ENCODE measurements at regions not wholly inside any gene's neighbourhood (a gene's known extent, or its start where the extent isn't known, plus 50 kb on each side); places are given as distances from the start of the nearest gene placed in this dataset.

GRCh38 chr5:120012431-120012830, 383.1 kb downstream of the FAM170A start:
- DNase-seq (ENCODE audit: low read depth in 1 of 2, low spot score in 1 of 2) (no peak), FAIRE-seq (no peak), ATAC-seq (no peak)
- Histone ChIP-seq H3K9me3 (no peaks in the 10 kb centered on the region), H3K4me2 (no peak overlapping the region), H3K4me3 (no peak overlapping the region), H3K4me1 (no peaks in the 10 kb centered on the region), H3K27ac (no peak overlapping the region)
- no peak for TF ChIP-seq BHLHE40 (IDR thresholded peaks at IDR 0.05; ENCODE audit: low read depth, low read length)
- no peak for TF ChIP-seq RARB (CRISPR knock-in tag; IDR thresholded peaks at IDR 0.05)
- POLR2A ChIA-PET, result no interaction called here
- WGBS (ENCODE audit: missing lambda C conversion rate), result 23% methylated on average over 1 of the region's 1 CpG
- CTCF ChIA-PET, result interaction anchor here (0.6 kb wide), 1 partner anchor 296 kb away, joined by 4 read pairs; no protein-coding TSS in a partner anchor

- H3K4me2 ChIP-seq, result no peak overlapping the region
- no peak for ATAC-seq
- FAIRE-seq, result no peak
- H3K4me3 ChIP-seq, result no peak overlapping the region
- ChIA-PET POLR2A (no interaction called here), CTCF (no interaction called here)
- no peaks in the 10 kb centered on the region for H3K4me1 ChIP-seq
- DNase-seq (ENCODE audit: low read depth in 1 of 2, low spot score in 1 of 2), result no peak
- H3K27ac ChIP-seq, result no peak overlapping the region
- TF ChIP-seq KDM5A (IDR thresholded peaks at IDR 0.05) (no peak), CEBPB (IDR thresholded peaks at IDR 0.05) (no peak), EHF (CRISPR knock-in tag; IDR thresholded peaks at IDR 0.05) (no peak)
- WGBS (ENCODE audit: missing lambda C conversion rate), result 3% methylated on average over 3 of the region's 3 CpGs
- H3K9me3 ChIP-seq, result no peaks in the 10 kb centered on the region
These were observed 385.2 kb downstream of the FAM170A start for GRCh38 chr5:120014535-120014934.

GRCh38 chr5:120016717-120017382, 387.5 kb downstream of the FAM170A start:
- POLR2A ChIA-PET, result no interaction called here
- FAIRE-seq (no peak), ATAC-seq (no peak), DNase-seq (ENCODE audit: low read depth in 1 of 2, low spot score in 1 of 2) (no peak)
- TF ChIP-seq TP53 (CRISPR knock-in tag; IDR thresholded peaks at IDR 0.05), result no peak
- TF ChIP-seq, protein P1, sequence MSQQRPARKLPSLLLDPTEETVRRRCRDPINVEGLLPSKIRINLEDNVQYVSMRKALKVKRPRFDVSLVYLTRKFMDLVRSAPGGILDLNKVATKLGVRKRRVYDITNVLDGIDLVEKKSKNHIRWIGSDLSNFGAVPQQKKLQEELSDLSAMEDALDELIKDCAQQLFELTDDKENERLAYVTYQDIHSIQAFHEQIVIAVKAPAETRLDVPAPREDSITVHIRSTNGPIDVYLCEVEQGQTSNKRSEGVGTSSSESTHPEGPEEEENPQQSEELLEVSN (IDR thresholded peaks at IDR 0.05; ENCODE audit: borderline replicate concordance, low read depth), result no peak
- no peak for TF ChIP-seq POLR2A (IDR thresholded peaks at IDR 0.05; ENCODE audit: low read length)
- no peak for TF ChIP-seq MAZ (IDR thresholded peaks at IDR 0.05; ENCODE audit: borderline replicate concordance, low read depth, low read length)
- no peak for TF ChIP-seq MYC (IDR thresholded peaks at IDR 0.05; ENCODE audit: borderline replicate concordance, low read length)
- TF ChIP-seq HMGXB4 (CRISPR knock-in tag; IDR thresholded peaks at IDR 0.05; ENCODE audit: borderline replicate concordance), result no peak
- TF ChIP-seq, protein P2, sequence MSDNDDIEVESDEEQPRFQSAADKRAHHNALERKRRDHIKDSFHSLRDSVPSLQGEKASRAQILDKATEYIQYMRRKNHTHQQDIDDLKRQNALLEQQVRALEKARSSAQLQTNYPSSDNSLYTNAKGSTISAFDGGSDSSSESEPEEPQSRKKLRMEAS (IDR thresholded peaks at IDR 0.05), result no peak
- TF ChIP-seq SMC3 (IDR thresholded peaks at IDR 0.05), result no peak
- TF ChIP-seq CBX8 (IDR thresholded peaks at IDR 0.05), result no peak
- TF ChIP-seq RFX5 (IDR thresholded peaks at IDR 0.05), result no peak
- no peak for TF ChIP-seq FOSL2 (IDR thresholded peaks at IDR 0.05)
- no peak for TF ChIP-seq FOSL2 (CRISPR knock-in tag; IDR thresholded peaks at IDR 0.05)
- TF ChIP-seq RAD21 (conservative IDR thresholded peaks at IDR 0.05 in 1 of 2, IDR thresholded peaks at IDR 0.05 in 1 of 2), result no peak
- no peak for TF ChIP-seq RCOR1 (IDR thresholded peaks at IDR 0.05; ENCODE audit: low read depth, low read length)
- no peak for TF ChIP-seq CEBPB (IDR thresholded peaks at IDR 0.05)
- TF ChIP-seq TFCP2L1 (CRISPR knock-in tag; IDR thresholded peaks at IDR 0.05), result no peak
- TF ChIP-seq, protein P3, sequence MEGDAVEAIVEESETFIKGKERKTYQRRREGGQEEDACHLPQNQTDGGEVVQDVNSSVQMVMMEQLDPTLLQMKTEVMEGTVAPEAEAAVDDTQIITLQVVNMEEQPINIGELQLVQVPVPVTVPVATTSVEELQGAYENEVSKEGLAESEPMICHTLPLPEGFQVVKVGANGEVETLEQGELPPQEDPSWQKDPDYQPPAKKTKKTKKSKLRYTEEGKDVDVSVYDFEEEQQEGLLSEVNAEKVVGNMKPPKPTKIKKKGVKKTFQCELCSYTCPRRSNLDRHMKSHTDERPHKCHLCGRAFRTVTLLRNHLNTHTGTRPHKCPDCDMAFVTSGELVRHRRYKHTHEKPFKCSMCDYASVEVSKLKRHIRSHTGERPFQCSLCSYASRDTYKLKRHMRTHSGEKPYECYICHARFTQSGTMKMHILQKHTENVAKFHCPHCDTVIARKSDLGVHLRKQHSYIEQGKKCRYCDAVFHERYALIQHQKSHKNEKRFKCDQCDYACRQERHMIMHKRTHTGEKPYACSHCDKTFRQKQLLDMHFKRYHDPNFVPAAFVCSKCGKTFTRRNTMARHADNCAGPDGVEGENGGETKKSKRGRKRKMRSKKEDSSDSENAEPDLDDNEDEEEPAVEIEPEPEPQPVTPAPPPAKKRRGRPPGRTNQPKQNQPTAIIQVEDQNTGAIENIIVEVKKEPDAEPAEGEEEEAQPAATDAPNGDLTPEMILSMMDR (IDR thresholded peaks at IDR 0.05), result no peak
- no peak for TF ChIP-seq GATA3 (IDR thresholded peaks at IDR 0.05; ENCODE audit: borderline replicate concordance)
- Histone ChIP-seq H3K4me2 (no peak overlapping the region), H3K4me3 (no peak overlapping the region), H3K9me3 (no peaks in the 10 kb centered on the region), H3K4me1 (no peaks in the 10 kb centered on the region), H3K27ac (no peak overlapping the region)
- CTCF ChIA-PET, result no interaction called here
- WGBS (ENCODE audit: missing lambda C conversion rate), result 36% methylated on average over 2 of the region's 2 CpGs

Measured in A549 (cell line).